Right lobe of liver (tissue), 6 donors: ENCODE measurements at regions not wholly inside any gene's neighbourhood (a gene's known extent, or its start where the extent isn't known, plus 50 kb on each side); places are given as distances from the start of the nearest gene placed in this dataset.

Source experiments
- ATAC-seq, 4 donors: fragments of 200-7000 bp; cut with Tn5 transposase; one replicate each; pipeline ENCODE4 v1.9.1; 2020; ENCODE audit warnings: mild to moderate bottlenecking in 4 of 4, moderate library complexity in 4 of 4
- DNase-seq, 3 donors: peaks; one replicate each; pipeline ENCODE4 v3.0.0-alpha.2; 2020
- H3K27ac ChIP-seq, 3 donors: fragments of 200-600 bp; one replicate each; pipeline ENCODE4 v1.8.0; 2022
- H3K27me3 ChIP-seq, 2 donors: fragments of 200-600 bp; one replicate each; pipeline ENCODE4 v1.8.0; 2022
- H3K36me3 ChIP-seq, 4 donors: fragments of 200-600 bp; sonication (generic) in 1 of 4; one replicate each; pipeline versions ENCODE4 v1.5.1 to v1.8.0; 2017 to 2022; ENCODE audit warnings: control low read depth in 1 of 4
- H3K4me1 ChIP-seq, 4 donors: fragments of 200-600 bp; sonication (generic) in 1 of 4; one replicate each; pipeline versions ENCODE4 v1.5.1 to v1.8.0; 2017 to 2022; ENCODE audit warnings: control low read depth in 1 of 4
- H3K4me3 ChIP-seq, 3 donors: fragments of 200-600 bp; one replicate each; pipeline ENCODE4 v1.8.0; 2022
- H3K9me3 ChIP-seq, 4 donors: fragments of 200-600 bp; sonication (generic) in 1 of 4; one replicate each; pipeline versions ENCODE4 v1.5.1 to v1.8.0; 2017 to 2022; ENCODE audit warnings: control low read depth in 1 of 4
- CTCF ChIP-seq, 4 donors: fragments of 200-600 bp in 3 of 4; fragments of 450-650 bp in 1 of 4; IDR thresholded peaks; one replicate each; pipeline versions ENCODE4 v1.5.1 to v1.8.0; 2016 to 2022; ENCODE audit warnings: antibody characterized with exemption in 4 of 4, mild to moderate bottlenecking in 2 of 4
- POLR2A ChIP-seq: fragments of 450-650 bp; IDR thresholded peaks from one replicate; pipeline ENCODE4 v1.6.1; 2017; ENCODE audit warnings: antibody characterized with exemption, mild to moderate bottlenecking
- WGBS: methylation state at CpG from one replicate; pipeline ENCODE4 v1.1.6; 2018; ENCODE audit warnings: low coverage, low lambda C conversion rate; ENCODE audit not compliant: insufficient coverage; ENCODE audit errors: missing lambda C conversion rate; 5-methylcytosine and 5-hydroxymethylcytosine counted together
- intact Hi-C, 2 donors: fragments of 100-400 bp; cut with DNase I; formaldehyde crosslinking; loops; one replicate each; pipeline versions ENCODE4 v1.11.2 to v1.14.1; 2022
- donor health status: DM: no; HTN: yes; CAD: no.
- donor health status: DM: no; HTN: no; CAD: no.
- donor health status: DM: no; HTN: no; CAD: no.
- donor health status: DM: no; HTN: yes; CAD: no.
- donor health status: DM: no; HTN: yes; CAD: no.

GRCh38 chr2:146997945-146998344 is 846.9 kb upstream of the ACVR2A start:
- Histone ChIP-seq H3K4me3 (no peak overlapping the region), H3K27me3 (no peaks in the 10 kb centered on the region), H3K9me3 (no peaks in the 10 kb centered on the region), H3K36me3 (no peaks in the 10 kb centered on the region), H3K4me1 (no peaks in the 10 kb centered on the region), H3K27ac (no peak overlapping the region)
- 48% methylated on average over 2 of the region's 2 CpGs for WGBS
- DNase-seq: no peak
- TF ChIP-seq CTCF (IDR thresholded peaks at IDR 0.05) (no peak), POLR2A (no peak)
- no peak for ATAC-seq
- intact Hi-C loops: no loop called here

- no peak for TF ChIP-seq POLR2A
- no peak for TF ChIP-seq CTCF (IDR thresholded peaks at IDR 0.05)
- DNase-seq: no peak
- Histone ChIP-seq H3K4me3 (no peak overlapping the region), H3K36me3 (no peaks in the 10 kb centered on the region), H3K27ac (no peak overlapping the region), H3K4me1 (no peaks in the 10 kb centered on the region), H3K9me3 (no peaks in the 10 kb centered on the region), H3K27me3 (no peaks in the 10 kb centered on the region)
- intact Hi-C loops: no loop called here
- ATAC-seq: no peak
These were observed 847.3 kb upstream of the ACVR2A start for GRCh38 chr2:146997488-146997887.

- Histone ChIP-seq H3K4me3 (no peak overlapping the region), H3K36me3 (no peaks in the 10 kb centered on the region), H3K27me3 (no peaks in the 10 kb centered on the region), H3K9me3 (no peaks in the 10 kb centered on the region), H3K27ac (no peak overlapping the region), H3K4me1 (no peaks in the 10 kb centered on the region)
- 29% methylated on average over 1 of the region's 1 CpG for WGBS
- no peak for DNase-seq
- intact Hi-C loops: no loop called here
- no peak for ATAC-seq
- TF ChIP-seq CTCF (IDR thresholded peaks at IDR 0.05): no peak
- TF ChIP-seq POLR2A: no peak
These were observed 850.6 kb upstream of the ACVR2A start for GRCh38 chr2:146994246-146994645.

GRCh38 chr2:146992466-146992865 is 852.4 kb upstream of the ACVR2A start:
- Histone ChIP-seq H3K4me3 (no peak overlapping the region), H3K9me3 (no peaks in the 10 kb centered on the region), H3K27ac (no peak overlapping the region), H3K27me3 (no peaks in the 10 kb centered on the region), H3K36me3 (no peaks in the 10 kb centered on the region), H3K4me1 (no peaks in the 10 kb centered on the region)
- 49% methylated on average over 2 of the region's 2 CpGs for WGBS
- no peak for DNase-seq
- ATAC-seq: no peak
- TF ChIP-seq CTCF (IDR thresholded peaks at IDR 0.05) (no peak), POLR2A (no peak)
- intact Hi-C loops: no loop called here

GRCh38 chr2:146992057-146992456 is 852.8 kb upstream of the ACVR2A start:
- Histone ChIP-seq H3K27me3 (no peaks in the 10 kb centered on the region), H3K36me3 (no peaks in the 10 kb centered on the region), H3K9me3 (no peaks in the 10 kb centered on the region), H3K27ac (no peak overlapping the region), H3K4me3 (no peak overlapping the region), H3K4me1 (no peaks in the 10 kb centered on the region)
- DNase-seq (no peak), ATAC-seq (no peak)
- intact Hi-C loops: no loop called here
- 63% methylated on average over 2 of the region's 2 CpGs for WGBS
- no peak for TF ChIP-seq CTCF (IDR thresholded peaks at IDR 0.05)
- TF ChIP-seq POLR2A: no peak
